ENCODE measurements at regions not wholly inside any gene's neighbourhood (a gene's known extent, or its start where the extent isn't known, plus 50 kb on each side); places are given as distances from the start of the nearest gene placed in this dataset.

DNA sequence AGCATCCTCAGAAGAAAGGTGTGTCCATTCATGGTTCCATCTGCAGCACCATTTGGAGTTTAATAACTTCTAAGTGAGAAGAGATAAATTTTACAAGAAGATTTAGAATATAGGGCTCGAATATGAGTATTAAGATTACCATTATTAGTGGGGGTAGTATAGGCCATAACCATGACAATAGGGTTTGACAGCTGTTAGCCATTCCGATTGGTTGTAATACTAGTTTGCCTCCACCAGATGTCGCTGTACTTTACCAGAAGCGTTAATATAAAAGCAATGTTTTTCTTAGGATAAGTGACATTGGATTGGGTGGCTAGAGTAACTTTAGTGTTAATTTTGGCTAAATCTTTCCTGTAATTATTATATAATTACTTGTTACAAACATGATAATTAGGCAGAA, 107.5 kb upstream of the SRD5A2 start:
- TF ChIP-seq, protein P1, sequence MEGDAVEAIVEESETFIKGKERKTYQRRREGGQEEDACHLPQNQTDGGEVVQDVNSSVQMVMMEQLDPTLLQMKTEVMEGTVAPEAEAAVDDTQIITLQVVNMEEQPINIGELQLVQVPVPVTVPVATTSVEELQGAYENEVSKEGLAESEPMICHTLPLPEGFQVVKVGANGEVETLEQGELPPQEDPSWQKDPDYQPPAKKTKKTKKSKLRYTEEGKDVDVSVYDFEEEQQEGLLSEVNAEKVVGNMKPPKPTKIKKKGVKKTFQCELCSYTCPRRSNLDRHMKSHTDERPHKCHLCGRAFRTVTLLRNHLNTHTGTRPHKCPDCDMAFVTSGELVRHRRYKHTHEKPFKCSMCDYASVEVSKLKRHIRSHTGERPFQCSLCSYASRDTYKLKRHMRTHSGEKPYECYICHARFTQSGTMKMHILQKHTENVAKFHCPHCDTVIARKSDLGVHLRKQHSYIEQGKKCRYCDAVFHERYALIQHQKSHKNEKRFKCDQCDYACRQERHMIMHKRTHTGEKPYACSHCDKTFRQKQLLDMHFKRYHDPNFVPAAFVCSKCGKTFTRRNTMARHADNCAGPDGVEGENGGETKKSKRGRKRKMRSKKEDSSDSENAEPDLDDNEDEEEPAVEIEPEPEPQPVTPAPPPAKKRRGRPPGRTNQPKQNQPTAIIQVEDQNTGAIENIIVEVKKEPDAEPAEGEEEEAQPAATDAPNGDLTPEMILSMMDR (IDR thresholded peaks at IDR 0.05 in 4 of 5, conservative IDR thresholded peaks at IDR 0.05 in 1 of 5) = peak; percentile 51 to 63 (median 59)
- no peak for TF ChIP-seq POLR2A (IDR thresholded peaks at IDR 0.05)
